LNCaP clone FGC (cell line): ENCODE measurements at regions not wholly inside any gene's neighbourhood (a gene's known extent, or its start where the extent isn't known, plus 50 kb on each side); places are given as distances from the start of the nearest gene placed in this dataset.

ENCODE experiments used
- DNase-seq: peaks from one replicate; pipeline ENCODE4 v3.0.0-alpha.2; 2011; ENCODE audit warnings: low read depth
- H3K4me3 ChIP-seq: 2 replicates; pipeline ENCODE4 v1.5.1; 2011; ENCODE audit warnings: mild to moderate bottlenecking, low read depth, low read length, control low read depth
- CTCF ChIP-seq: IDR thresholded peaks from 2 replicates; pipeline ENCODE4 v1.5.1; 2012; ENCODE audit warnings: mild to moderate bottlenecking; ENCODE audit not compliant: control insufficient read depth, insufficient read depth; ENCODE audit errors: extremely low read depth

GRCh38 chr14:46490238-46490685 lies 161.3 kb downstream of the RPL10L start:
- TF ChIP-seq CTCF = peak; percentile 42; the same call in 1 of the 2 replicates
- H3K4me3 ChIP-seq = no peak overlapping the region
- DNase-seq = no peak

- no peak for TF ChIP-seq CTCF
- H3K4me3 ChIP-seq = no peak overlapping the region
- no peak for DNase-seq
Measured at GRCh38 chr14:46488374-46488773, 163.2 kb downstream of the RPL10L start.

- no peak overlapping the region for H3K4me3 ChIP-seq
- no peak for DNase-seq
- no peak for TF ChIP-seq CTCF
Measured at GRCh38 chr14:46487582-46488350, 163.8 kb downstream of the RPL10L start.

DNA sequence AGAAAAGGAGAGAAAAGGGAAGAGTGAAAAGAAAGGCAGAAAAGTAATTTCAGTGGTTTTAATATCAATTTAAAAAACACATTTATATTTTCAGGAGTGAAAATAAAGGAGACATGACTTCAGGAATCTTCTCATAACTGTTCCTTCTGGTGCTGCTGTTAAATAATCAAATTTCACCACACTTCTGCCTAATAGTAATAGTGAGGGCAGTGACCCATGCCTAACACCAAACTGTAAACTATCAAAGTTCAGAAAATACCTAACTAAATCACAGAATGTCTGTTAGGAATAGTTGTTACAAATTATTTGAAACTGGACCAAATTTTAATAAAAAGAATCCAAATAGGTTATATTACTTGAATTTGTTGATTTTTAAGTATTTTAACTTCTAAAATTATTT lies 169.4 kb downstream of the RPL10L start:
- H3K4me3 ChIP-seq = no peak overlapping the region

GRCh38 chr14:46480817-46481216 lies 170.8 kb downstream of the RPL10L start:
- no peak for DNase-seq
- H3K4me3 ChIP-seq = no peak overlapping the region
- no peak for TF ChIP-seq CTCF

More for the DNA sequence above, 169.4 kb downstream of the RPL10L start:
- no peak for TF ChIP-seq CTCF
- no peak for DNase-seq

DNA sequence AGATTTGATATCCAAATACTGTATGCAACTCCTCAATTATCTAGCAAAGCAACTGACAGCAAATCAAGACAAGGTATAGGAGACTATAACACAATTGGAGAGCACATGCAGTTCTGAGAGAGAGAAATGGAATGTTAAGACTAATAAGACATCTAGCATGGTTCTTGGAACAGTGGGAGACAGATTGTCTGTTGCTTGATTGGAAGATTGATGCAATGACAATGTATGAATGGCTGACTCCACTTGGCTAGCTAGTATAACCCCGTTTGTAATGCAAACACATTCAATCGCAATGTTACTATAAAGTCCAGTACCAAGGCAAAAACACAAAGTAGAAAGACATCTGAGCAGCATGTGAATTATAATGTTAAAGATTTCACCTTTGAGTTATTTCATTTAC lies 179.3 kb downstream of the RPL10L start:
- H3K4me3 ChIP-seq = no peak overlapping the region
- DNase-seq = no peak
- no peak for TF ChIP-seq CTCF

- TF ChIP-seq CTCF = no peak
- no peak overlapping the region for H3K4me3 ChIP-seq
- DNase-seq = no peak
Measured at GRCh38 chr14:46464341-46464740, 187.2 kb downstream of the RPL10L start.
